AG09309 (cell line): ENCODE measurements at regions not wholly inside any gene's neighbourhood (a gene's known extent, or its start where the extent isn't known, plus 50 kb on each side); places are given as distances from the start of the nearest gene placed in this dataset.

ENCODE experiments used
- DNase-seq: peaks from one replicate; pipeline ENCODE4 v3.0.0-alpha.2; 2010; ENCODE audit warnings: low read depth
- H3K4me3 ChIP-seq: 2 replicates; pipeline ENCODE4 v1.5.1; 2011; ENCODE audit warnings: mild to moderate bottlenecking, low read depth, low read length, moderate library complexity; ENCODE audit not compliant: control insufficient read depth
- CTCF ChIP-seq: IDR thresholded peaks from 2 replicates; pipeline ENCODE4 v1.5.1; 2011; ENCODE audit warnings: mild to moderate bottlenecking, low read depth, low read length, inconsistent platforms; ENCODE audit not compliant: insufficient read depth, control insufficient read depth; ENCODE audit errors: missing control alignments

- no peak for DNase-seq
- no peak for TF ChIP-seq CTCF
- H3K4me3 ChIP-seq = no peak overlapping the region
Measured at GRCh38 chr17:77569846-77570564, 388.5 kb upstream of the TNRC6C start.

- no peak for DNase-seq
- H3K4me3 ChIP-seq = no peak overlapping the region
- no peak for TF ChIP-seq CTCF
Measured at GRCh38 chr17:77570565-77570898, 388.0 kb upstream of the TNRC6C start.

GRCh38 chr17:77571155-77571981, 387.1 kb upstream of the TNRC6C start:
- no peak for TF ChIP-seq CTCF
- DNase-seq = no peak
- H3K4me3 ChIP-seq = no peak overlapping the region

GRCh38 chr17:77572065-77572601, 386.4 kb upstream of the TNRC6C start:
- no peak overlapping the region for H3K4me3 ChIP-seq
- TF ChIP-seq CTCF = no peak
- DNase-seq = no peak

- no peak for DNase-seq
- H3K4me3 ChIP-seq = no peak overlapping the region
- no peak for TF ChIP-seq CTCF
Measured at GRCh38 chr17:77572851-77573250, 385.7 kb upstream of the TNRC6C start.

GRCh38 chr17:77577491-77577890, 381.0 kb upstream of the TNRC6C start:
- no peak for TF ChIP-seq CTCF
- DNase-seq = no peak
- no peak overlapping the region for H3K4me3 ChIP-seq
